HG02973 (cell line): ENCODE measurements at regions not wholly inside any gene's neighbourhood (a gene's known extent, or its start where the extent isn't known, plus 50 kb on each side); places are given as distances from the start of the nearest gene placed in this dataset.
"Not testable (repeated sequence)": the region's sequence is repeated elsewhere in the genome, so short reads cannot be mapped to it uniquely, and the experiment has no call there.

Experiments used
- ATAC-seq: cut with Tn5 transposase; IDR thresholded peaks from one replicate; pipeline ENCODE4 v1.9.1; 2021; ENCODE audit warnings: moderate library complexity; ENCODE audit not compliant: unreplicated experiment

DNA sequence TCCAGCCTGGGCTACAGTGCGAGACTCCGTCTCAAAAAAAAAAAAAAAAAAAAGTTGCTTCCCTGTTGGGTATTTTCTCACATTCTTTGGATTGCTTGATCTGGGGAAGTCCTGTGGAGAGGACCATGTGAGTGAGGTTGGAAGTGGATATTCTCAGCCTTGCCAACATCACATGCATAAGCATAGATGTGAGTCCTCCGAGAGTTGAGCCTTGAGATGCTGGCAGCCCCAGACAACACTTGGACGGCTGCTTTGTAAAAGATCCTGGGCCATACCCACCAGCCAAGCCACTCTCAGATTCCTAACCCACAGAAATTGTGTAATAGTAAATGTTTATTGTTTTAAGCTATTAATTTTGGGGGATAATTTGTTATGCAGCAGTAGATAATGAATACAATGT, 1570.0 kb upstream of the GOT2 start:
- ATAC-seq, result no peak

GRCh38 chr16:60302676-60303075, 1568.6 kb upstream of the GOT2 start:
- ATAC-seq, result no peak

DNA sequence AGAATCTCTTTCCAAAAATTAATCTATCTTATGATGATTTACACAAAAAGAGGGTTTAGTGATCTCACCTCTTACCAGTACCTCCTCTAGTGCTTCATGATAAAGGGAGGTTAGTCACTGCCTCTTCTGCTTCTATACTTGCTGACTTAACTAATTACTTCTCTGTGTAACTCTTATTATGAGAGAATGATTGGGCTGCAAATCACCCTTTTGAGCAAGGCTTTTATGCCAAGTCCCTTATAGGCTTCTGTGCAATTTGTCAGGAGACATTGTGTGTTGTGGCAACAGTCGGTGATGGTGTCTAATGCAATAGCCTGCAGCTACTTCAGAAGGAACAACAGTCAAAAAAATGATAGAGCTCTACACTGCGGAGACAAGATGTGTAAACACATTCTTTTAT, 1568.1 kb upstream of the GOT2 start:
- ATAC-seq, result no peak

GRCh38 chr16:60299241-60299776, 1565.2 kb upstream of the GOT2 start:
- no peak for ATAC-seq

- no peak for ATAC-seq
These were observed 1561.3 kb upstream of the GOT2 start for GRCh38 chr16:60295451-60295850.

DNA sequence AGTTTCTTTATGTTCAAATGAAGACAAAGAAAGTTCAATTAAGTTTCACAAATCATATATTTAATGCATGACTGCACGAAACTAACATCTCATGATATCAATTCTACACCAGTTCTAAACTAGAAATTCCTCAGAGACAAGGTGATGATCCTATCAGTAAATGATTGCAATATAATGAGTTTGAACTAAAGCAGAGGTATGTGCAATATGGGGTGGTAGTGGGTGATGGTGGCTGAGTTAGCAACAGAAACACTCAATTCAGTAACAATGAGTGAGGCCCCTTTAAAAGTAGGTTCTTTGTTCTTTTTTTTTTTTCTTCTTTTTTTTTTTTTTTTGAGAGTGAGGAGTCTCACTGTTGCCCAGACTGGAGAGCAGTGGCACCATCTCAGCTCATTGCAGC, 1551.7 kb upstream of the GOT2 start:
- ATAC-seq, result no peak

GRCh38 chr16:60279061-60279665, 1545.0 kb upstream of the GOT2 start:
- no peak for ATAC-seq

- ATAC-seq, result no peak
These were observed 1540.4 kb upstream of the GOT2 start for GRCh38 chr16:60274431-60275019.

DNA sequence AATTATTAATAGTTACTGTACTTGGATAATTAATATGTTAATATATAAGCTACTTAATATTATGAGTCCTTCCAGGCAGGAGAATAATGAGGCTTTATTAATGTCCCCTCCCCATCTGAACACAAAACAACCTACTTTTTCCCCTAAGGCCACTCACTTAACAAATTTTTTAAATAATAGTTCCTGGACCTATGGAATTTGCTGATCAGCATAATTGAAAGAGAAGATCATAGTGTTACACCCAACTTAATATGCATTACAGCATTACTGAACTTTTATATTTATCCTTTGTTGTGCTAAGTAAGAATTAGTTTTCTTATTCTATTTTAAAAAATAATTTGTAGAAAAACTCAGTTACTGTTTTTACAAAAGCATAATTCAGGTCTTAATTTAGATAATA, 1537.7 kb upstream of the GOT2 start:
- no peak for ATAC-seq

GRCh38 chr16:60271025-60271771, 1537.1 kb upstream of the GOT2 start:
- ATAC-seq, result no peak

- no peak for ATAC-seq
These were observed 1527.3 kb upstream of the GOT2 start for GRCh38 chr16:60261425-60261824.

DNA sequence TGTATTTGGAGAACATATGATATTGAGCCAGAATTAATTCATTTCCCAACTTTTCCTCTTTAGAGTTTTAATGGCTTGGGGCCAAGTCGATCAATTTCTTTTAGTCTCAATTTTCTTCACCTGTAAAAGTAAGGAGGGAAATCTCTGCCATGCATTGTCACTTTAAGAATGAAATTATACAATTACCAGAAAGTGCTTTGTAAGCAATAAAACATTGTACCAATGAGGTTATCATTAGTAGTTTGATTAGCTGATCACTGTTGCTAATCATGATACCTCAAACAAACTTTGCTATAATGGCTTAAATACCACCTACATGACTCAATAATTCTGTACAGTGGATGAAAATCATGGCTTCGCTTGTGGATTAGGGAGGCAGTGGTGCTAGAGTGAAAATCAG, 1525.8 kb upstream of the GOT2 start:
- no peak for ATAC-seq

- ATAC-seq, result no peak
These were observed 1512.0 kb upstream of the GOT2 start for GRCh38 chr16:60246086-60246485.

- no peak for ATAC-seq
These were observed 1507.6 kb upstream of the GOT2 start for GRCh38 chr16:60241671-60242070.

DNA sequence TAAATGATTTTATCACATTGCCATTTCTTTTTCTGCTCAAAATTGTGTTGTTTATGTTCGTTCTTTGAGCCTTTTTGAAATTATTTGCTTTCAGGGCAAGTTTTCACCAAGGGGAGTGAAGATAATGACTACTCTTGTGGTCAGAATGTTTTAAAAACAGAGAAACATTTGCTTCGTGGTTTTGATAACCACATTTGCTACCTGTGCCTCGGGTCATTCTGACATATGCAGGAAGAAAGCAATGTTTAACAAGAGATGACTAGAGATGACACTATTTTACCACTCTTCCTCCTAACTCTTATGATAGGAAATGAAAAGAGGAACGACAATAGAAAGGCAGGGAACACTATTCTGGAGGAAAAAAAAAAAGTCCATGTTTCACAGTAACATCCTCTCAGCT, 1496.5 kb upstream of the GOT2 start:
- ATAC-seq, result no peak

GRCh38 chr16:60225541-60225940, 1491.4 kb upstream of the GOT2 start:
- ATAC-seq, result no peak

- ATAC-seq, result no peak
These were observed 1483.7 kb upstream of the GOT2 start for GRCh38 chr16:60217787-60218186.

- ATAC-seq, result no peak
These were observed 1480.2 kb upstream of the GOT2 start for GRCh38 chr16:60214311-60214710.

- no peak for ATAC-seq
These were observed 1472.4 kb upstream of the GOT2 start for GRCh38 chr16:60206516-60206915.

DNA sequence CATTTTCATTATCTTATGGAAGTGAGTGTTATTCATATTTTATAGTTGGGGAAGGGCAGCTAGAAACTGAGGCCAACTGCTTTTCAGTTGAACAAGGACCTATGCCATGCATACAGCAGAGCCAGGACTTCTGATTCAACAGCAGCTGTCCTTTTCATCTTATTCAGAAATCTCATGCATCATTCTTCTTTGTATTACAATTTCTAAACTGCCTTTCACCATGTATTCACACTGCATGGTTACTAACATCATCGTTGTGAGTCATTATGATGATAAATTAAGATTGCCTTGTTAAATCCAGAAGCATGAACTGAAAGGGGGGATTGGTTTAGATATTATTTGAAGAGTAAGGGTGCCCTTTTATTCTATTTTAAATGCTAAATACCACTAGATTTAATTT, 1470.1 kb upstream of the GOT2 start:
- ATAC-seq, result no peak

GRCh38 chr16:60203525-60204124, 1469.5 kb upstream of the GOT2 start:
- ATAC-seq, result no peak

DNA sequence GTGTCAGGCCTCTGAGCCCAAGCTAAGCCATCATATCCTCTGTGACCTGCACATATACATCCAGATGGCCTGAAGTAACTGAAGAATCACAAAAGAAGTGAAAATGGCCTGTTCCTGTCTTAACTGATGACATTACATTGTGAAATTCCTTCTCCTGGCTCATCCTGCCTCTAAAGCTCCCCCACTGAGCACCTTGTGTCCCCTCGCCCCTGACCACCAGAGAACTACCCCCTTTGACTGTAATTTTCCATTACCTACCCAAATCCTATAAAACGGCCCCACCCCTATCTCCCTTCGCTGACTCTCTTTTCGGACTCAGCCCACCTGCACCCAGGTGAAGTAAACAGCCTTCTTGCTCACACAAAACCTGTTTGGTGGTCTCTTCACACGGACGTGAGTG, 1466.6 kb upstream of the GOT2 start:
- ATAC-seq, result not testable (repeated sequence)
